HG03469 (cell line): ENCODE measurements at regions not wholly inside any gene's neighbourhood (a gene's known extent, or its start where the extent isn't known, plus 50 kb on each side); places are given as distances from the start of the nearest gene placed in this dataset.
"Not testable (repeated sequence)": the region's sequence is repeated elsewhere in the genome, so short reads cannot be mapped to it uniquely, and the experiment has no call there.

Experiments
- ATAC-seq: cut with Tn5 transposase; IDR thresholded peaks from one replicate; pipeline ENCODE4 v1.9.1; 2021; ENCODE audit warnings: mild to moderate bottlenecking, moderate library complexity, moderate number of reproducible peaks; ENCODE audit not compliant: unreplicated experiment

- no peak for ATAC-seq
Measured at GRCh38 chr1:47593013-47593568, 155.2 kb downstream of the FOXD2 start.

- ATAC-seq: no peak
Measured at GRCh38 chr1:47593598-47594285, 155.9 kb downstream of the FOXD2 start.

- ATAC-seq: no peak
Measured at GRCh38 chr1:47594627-47595026, 156.8 kb downstream of the FOXD2 start.

- ATAC-seq: no peak
Measured at GRCh38 chr1:47596328-47596727, 158.5 kb downstream of the FOXD2 start.

- no peak for ATAC-seq
Measured at GRCh38 chr1:47598357-47598756, 160.5 kb downstream of the FOXD2 start.

- ATAC-seq: no peak
Measured at GRCh38 chr1:47599777-47600176, 161.9 kb downstream of the FOXD2 start.

DNA sequence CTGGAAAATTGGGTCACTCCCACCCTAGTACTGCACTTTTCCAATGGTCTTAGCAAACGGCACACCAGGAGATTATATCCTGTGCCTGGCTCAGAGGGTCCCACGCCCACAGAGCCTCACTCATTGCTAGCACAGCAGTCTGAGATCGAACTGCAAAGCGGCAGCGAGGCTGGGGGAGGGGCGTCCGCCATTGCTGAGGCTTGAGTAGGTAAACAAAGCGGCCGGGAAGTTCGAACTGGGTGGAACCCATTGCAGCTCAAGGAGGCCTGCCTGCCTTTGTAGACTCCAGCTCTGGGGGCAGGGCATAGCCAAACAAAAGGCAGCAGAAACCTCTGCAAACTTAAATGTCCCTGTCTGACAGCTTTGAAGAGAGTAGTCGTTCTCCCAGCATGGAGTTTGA is 164.6 kb downstream of the FOXD2 start:
- ATAC-seq: not testable (repeated sequence)

DNA sequence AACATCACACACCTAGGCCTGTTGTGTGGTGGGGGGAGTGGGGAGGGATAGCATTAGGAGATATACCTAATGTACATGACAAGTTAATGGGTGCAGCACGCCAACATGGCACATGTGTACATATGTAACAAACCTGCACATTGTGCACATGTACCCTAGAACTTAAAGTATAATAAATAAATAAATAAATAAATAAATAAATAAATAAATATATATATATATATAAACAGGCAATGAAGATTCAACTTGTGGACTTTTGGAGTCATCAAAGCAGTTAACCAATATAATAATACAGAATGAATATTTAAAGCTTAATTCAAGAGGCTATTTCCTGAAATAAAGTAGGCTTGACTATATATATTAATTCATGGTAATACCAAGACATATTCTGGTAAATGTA is 167.0 kb downstream of the FOXD2 start:
- ATAC-seq: not testable (repeated sequence)

GRCh38 chr1:47608296-47608875 is 170.5 kb downstream of the FOXD2 start:
- no peak for ATAC-seq

- no peak for ATAC-seq
Measured at GRCh38 chr1:47611992-47612391, 174.1 kb downstream of the FOXD2 start.

GRCh38 chr1:47612819-47613218 is 175.0 kb downstream of the FOXD2 start:
- no peak for ATAC-seq

DNA sequence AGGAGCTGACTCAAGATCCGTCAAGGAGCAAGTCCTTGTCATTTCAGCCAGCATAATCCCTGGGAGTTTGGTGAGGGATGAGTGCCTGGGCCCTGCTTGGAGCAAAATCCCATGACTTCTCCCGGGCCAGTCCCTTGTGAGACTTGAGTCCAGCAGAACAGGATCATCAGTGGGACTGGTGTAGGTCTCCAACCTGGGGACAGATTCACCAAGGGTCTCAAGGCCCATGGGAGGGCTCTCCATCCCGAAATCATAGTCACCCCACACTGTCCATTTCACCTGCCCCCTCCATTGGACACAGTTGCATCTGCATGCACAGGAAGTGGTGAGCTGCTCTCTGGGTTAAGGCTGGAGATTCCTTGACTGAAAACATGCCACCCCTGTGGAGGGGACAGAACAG is 178.2 kb downstream of the FOXD2 start:
- ATAC-seq: no peak

- ATAC-seq: no peak
Measured at GRCh38 chr1:47616906-47617305, 179.1 kb downstream of the FOXD2 start.

DNA sequence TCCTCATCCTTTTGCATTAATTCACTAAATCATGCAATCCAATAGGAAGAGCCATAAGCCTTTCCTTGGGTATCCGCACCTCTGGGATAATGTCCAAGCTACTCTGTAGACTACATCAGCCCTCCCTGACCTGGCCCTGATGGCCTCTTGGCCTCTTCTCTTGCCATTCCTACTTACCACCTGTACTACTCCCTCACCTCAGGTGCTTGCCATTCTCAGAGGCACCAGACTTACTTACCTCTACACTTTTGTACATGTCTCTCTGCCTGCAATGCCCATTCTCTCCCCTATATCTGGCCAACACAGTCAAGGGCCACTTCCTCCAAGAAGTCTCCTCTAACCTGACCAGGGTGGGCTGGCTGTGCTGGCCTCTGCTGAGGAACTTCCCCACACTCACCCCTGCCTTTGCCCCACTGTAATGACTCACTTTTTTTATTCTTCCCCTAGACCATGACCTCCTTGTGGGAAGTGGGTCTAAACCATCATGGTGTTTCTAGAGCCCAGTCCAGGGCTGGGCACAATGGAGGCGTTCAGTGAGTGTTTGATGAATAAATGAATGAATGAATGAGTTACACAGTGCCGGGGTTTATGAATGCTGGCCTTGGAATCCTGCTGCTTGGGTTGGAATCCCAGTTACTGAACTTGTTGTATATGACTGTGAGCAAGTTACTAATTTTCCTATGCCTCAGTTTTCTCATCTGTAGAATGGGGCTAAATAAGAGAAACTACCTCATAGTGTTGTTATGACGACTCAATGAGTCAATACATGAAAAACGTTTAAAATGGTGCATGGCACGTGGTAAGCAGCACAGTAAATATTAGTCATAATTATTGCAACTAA is 179.8 kb downstream of the FOXD2 start:
- ATAC-seq: no peak

GRCh38 chr1:47618222-47618720 is 180.4 kb downstream of the FOXD2 start:
- no peak for ATAC-seq

DNA sequence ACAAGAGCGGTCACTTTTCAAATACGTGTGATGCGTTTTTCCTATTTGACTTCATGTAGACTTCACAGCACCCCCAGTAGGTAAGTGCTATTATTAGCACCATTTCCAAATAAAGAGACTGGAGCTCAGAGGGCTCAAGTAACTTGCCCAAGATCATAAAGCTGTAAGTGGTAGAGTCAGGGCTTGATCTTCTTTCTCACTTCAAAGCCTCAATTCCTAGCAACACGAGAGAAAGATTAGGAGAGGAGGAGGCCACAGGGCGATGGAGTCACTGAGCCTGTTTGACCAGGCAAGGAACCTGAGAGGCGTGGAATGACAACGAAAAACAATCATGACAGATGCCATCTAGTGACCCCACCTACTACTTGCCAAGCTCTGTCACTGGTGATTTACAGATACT is 181.0 kb downstream of the FOXD2 start:
- ATAC-seq: no peak

GRCh38 chr1:47621483-47621882 is 183.6 kb downstream of the FOXD2 start:
- ATAC-seq: no peak

- no peak for ATAC-seq
Measured at GRCh38 chr1:47621977-47622376, 184.1 kb downstream of the FOXD2 start.

- no peak for ATAC-seq
Measured at GRCh38 chr1:47622776-47623556, 185.1 kb downstream of the FOXD2 start.

DNA sequence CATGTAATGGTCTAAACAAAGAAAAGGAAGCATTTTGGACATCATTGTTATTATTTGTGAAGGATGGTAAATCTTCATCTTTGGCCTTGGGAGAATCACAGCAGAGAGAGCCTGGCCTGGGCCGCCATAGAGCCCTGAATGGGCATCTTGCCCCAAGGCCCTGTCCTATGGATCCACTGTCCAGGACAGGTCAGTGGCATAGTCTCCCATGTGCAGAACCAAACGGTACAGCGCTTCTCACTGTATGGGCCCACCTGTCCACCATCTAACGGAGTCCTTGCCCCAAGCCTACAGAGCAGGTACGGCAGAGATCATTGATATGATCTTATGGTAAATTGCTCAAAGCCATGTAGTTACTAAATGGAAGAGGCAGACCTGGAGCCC is 185.7 kb downstream of the FOXD2 start:
- ATAC-seq: no peak

GRCh38 chr1:47624531-47624930 is 186.7 kb downstream of the FOXD2 start:
- no peak for ATAC-seq
